HG02642 (cell line): ENCODE measurements at regions not wholly inside any gene's neighbourhood (a gene's known extent, or its start where the extent isn't known, plus 50 kb on each side); places are given as distances from the start of the nearest gene placed in this dataset.
"Not testable (repeated sequence)": the region's sequence is repeated elsewhere in the genome, so short reads cannot be mapped to it uniquely, and the experiment has no call there.

Experiments used
- ATAC-seq: cut with Tn5 transposase; IDR thresholded peaks from one replicate; pipeline ENCODE4 v1.9.1; 2021; ENCODE audit warnings: mild to moderate bottlenecking; ENCODE audit not compliant: unreplicated experiment, poor library complexity

DNA sequence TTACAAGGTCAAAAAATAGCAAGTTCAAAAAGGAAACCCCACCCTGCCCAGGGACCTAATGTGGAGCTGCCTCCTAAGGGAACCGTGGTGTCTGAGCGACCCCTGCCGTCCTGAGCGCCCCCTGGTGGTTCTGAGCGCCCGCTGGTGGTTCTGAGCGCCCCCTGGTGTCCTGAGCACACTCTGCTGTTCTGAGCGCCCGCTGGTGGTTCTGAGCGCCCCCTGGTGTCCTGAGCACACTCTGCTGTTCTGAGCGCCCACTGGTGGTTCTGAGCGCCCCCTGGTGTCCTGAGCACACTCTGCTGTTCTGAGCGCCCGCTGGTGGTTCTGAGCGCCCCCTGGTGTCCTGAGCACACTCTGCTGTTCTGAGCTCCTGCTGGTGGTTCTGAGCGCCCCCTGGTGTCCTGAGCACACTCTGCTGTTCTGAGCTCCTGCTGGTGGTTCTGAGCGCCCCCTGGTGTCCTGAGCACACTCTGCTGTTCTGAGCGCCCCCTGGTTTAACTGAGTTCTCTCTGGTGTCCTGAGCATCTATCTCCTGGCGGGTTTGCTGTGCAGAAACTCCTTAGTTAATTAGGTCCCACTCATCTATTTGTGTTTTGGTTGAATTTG, 1137.5 kb downstream of the TMEM121 start:
- ATAC-seq, result peak; percentile 75

DNA sequence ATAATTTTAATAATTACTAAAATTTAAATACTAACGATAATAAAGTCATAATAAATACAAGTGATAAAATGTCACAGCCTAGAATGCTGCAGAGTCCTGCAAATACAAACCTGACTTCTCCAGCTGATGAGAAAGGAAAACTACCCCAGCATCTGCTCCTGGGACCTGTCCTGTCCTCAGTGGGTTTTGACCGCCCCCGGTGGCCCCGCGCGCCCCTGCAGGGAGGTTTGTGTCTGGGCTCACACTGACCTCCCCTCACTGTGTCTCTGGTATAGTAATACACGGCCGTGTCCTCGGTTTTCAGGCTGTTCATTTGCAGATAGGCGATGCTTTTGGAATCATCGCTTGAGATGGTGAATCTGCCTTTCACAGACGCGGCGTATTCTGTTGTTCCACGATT, 1139.4 kb downstream of the TMEM121 start:
- ATAC-seq, result no peak

DNA sequence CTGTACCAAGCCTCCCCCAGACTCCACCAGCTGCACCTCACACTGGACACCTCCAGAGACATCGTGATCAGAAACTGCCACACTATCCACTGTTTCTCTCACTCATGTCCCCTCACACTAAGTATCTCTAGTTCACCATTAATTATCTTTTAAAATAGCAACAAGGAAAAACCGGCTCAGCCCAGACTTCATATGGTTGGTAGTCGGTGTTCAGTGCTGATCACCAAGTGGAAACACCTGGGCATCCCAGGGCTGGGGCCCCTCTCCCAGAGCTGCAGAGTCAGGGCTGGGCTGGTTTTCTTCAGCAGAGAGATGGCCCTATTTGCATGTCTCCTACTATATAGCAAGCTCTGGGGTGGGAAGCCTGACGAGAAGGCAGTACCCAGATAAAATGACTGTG, 1140.0 kb downstream of the TMEM121 start:
- ATAC-seq, result no peak

DNA sequence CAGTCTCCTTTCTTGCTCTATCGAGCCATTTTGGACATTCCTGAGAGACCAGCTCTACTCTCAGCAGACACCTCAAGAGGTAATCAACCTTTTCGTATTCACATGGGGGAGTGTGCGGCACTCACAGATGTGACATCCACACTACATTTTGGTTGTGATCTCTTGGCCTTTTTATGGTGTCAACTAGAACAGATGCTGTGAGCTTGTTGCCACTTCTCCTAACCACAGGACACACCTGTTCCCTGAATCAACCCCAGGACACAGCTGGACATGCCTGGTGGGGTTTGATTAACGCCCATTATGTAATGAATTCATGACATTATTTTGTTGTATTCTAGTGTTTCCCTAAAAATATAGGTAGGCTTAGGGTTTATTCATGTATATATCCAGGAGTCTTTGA, 1143.6 kb downstream of the TMEM121 start:
- no peak for ATAC-seq

DNA sequence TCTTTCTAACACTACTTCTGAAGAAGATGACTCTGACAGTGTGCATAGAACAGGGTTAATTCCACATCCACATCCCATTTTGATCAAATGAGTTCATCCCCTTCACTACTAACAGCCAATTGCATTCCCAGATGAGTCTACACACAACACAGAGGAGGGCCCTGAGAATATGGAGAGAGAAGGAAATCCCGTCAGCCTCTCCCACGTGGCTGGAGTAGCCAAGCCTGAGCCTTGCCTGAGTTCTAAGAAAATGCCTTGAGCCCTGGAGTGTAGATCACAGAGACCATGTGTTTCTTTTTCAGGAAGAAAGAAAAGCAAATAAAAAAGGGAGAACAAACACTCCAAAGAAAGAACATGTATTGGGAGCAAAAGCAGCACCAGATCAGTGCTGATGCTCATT, 1147.7 kb downstream of the TMEM121 start:
- ATAC-seq, result not testable (repeated sequence)

DNA sequence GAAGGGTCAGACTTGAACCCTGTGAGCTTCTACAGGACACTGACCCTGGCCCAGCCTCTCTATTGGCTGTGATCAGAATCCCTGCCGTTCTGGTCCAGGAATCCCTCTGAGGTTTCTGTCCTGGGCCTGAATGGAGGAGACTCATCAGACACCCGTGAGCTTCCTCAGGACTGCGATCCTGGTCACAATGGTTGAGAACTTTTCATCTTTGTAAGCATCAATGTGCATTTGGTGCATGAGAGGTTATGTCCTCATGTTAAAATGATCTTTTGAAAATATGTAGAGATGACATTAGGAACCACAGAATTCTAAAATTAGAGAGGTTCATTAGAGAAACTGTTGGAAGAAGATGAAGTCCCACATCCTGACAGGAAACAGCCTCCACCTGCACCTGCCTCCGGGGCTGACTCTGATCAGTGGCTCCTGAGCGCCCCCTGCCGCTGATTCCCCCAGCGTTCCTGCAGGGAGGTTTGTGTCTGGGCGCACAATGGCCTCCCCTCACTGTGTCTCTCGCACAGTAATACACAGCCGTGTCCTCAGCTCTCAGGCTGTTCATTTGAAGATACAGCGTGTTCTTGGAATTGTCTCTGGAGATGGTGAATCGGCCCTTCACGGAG, 1148.2 kb downstream of the TMEM121 start:
- not testable (repeated sequence) for ATAC-seq

DNA sequence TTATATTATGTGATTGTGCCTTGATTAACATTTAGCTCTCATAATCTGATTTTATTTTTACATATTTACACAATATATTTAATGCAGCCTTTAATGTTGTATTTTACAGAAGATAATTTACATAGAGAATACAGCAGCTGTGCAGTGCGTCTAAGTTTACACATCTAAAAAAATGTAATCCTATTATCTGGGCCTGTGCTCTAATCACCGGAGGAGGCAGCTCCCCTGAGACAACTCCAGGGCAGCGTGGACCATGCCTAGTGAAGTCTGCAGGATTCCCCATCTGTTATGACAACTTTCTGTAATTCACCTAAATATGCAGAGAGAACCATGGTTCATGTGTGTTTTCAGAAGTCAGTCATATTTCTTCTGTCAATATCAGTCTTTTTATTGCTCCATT, 1149.3 kb downstream of the TMEM121 start:
- ATAC-seq, result not testable (repeated sequence)

DNA sequence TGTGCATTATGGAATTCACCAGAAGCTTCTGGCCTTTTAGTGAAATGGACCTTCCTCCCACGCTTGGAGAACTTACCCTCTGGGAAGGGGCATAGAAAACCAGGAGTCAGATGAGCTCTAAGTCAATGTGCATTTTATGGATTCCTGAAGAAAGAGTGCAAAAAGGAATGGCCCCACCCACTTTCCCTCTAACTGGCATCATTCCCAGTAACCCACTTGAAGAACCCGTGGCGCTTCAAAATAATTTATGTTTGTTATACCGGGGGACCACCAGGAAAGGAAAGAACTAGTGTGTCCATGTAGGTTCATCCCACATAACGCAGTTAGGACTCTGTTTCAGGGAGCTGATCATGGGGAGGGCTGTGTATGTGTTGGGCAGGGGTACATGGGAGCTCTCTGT, 1153.4 kb downstream of the TMEM121 start:
- ATAC-seq, result no peak

DNA sequence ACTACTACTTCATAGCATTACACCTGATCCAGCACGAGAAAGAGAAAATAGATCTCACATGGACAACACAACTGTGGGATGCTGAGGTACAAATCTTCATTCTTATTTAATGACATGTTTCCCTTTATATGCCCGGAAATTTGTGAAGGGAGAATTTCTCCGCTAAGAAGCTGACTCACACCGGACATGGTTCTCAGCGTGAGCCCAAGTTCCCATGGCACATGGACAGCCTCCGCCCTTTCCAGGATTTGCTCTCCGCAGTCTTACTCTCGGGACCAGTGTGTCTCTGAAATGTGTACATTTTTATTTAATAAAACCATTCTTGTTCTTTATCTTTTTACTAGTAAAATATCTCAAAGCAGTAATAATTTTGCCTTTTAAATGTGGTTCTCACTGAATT, 1154.8 kb downstream of the TMEM121 start:
- ATAC-seq, result no peak

DNA sequence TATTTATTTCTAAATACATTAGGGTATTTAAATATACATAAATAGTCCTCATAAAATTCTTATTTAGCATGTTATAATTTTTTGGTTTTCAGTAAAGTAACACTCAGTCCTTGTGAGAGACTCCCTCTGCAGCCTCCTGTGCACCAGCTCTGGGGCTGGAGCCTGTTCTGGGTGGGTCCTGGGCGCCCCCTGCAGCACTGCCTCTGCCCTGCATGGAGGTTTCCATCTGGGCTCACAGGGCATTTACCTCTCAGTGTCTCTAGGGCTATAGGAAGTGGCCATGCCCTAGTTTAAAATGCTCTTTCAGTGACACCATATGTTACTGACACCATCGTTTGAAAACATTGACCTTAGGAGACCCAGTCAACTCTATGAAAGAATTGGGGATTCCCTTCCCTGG, 1155.2 kb downstream of the TMEM121 start:
- no peak for ATAC-seq

DNA sequence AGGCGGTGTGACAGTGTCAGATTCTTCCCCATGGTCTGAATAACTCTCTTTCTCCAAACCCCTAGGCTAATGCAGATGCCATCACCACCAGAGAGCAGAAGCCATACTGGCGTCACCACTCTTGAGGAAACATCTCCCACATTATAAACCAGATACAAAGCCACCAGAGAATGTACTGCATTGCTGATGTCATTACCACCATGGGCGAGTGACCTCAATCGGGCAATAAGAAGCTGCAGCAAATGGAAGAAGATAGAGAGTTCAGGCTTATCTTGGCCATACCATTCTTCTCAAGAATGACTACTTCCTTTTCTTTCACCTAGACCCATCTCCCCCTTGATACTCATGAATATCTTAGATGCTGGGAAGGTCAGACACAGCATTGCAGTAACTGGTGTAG, 1157.2 kb downstream of the TMEM121 start:
- ATAC-seq, result no peak

DNA sequence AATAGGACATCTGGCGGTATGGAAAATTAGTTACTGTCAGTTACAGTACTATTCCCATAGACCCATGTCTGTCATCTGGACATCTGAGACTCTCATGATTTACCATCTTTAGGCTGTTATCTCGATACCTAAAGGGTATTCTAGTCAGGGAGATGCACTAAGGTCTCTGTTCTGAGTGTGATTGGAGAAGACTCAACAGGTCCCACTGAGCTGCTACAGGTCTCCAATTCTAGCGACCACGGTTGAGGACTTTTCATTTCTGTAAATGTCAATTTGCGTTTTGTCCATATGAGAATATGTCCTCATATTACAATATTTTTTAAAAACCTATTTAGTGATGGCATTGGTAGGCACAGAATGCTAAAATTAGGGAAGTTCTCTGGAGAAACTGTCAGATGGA, 1160.2 kb downstream of the TMEM121 start:
- ATAC-seq, result no peak

DNA sequence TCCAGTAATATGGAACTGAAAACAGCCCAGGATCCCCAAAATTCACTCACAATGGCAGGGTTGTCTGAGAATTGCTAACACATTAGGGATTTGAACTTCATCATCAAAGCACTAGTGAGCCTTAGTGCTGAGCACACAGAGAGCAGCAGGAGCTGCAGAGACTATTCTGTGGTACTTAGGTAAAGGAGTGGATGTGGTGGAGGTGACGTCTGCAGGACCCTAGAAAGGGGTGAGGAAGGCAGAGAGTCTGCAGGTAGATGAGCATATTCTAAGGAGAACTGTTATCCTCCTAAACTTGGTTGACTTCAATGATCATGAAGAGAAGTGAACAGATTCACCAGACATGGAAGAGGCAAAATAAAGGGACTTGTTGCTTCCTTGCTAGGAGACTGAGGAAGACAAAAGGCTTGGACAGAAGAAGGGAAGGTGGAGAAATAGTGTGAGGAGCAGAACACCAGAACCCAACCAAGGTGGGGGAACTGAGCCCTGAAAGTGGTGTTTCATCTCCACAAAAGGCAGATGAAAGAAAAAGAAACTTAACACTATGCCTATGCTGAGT, 1164.0 kb downstream of the TMEM121 start:
- no peak for ATAC-seq

DNA sequence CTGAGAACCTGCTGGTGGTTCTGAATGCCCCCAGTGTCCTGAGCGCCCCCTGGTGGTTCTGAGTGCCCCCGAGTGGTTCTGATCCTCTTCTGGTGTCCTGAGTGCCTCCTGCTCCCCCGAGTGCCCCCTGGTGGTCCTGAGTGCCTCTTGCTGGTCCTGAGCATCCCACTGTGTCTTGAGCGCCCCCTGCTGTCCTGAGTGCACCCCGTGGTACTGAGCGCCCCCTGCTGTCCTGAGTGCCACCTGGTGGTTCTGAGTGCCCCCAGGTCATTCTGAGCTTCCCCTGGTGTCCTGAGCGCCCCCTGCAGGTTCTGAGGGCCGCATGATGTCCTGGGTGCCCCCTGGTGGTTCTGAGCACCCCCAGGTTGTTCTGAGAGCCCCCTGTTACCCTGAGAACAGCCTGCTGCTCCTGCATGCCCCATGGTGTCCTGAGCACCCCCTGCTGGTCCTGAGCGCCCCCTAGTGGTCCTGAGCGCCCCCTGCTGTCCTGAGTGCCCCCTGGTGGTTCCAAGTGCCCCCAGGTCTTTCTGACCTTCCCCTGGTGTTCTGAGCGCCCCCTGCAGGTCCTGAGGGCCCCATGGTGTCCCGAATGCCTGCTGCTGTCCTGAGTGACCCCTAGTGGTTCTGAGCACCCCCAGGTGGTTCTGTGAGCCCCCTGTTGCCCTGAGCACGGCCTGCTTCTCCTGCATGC, 1165.4 kb downstream of the TMEM121 start:
- peak; percentile 83 for ATAC-seq

DNA sequence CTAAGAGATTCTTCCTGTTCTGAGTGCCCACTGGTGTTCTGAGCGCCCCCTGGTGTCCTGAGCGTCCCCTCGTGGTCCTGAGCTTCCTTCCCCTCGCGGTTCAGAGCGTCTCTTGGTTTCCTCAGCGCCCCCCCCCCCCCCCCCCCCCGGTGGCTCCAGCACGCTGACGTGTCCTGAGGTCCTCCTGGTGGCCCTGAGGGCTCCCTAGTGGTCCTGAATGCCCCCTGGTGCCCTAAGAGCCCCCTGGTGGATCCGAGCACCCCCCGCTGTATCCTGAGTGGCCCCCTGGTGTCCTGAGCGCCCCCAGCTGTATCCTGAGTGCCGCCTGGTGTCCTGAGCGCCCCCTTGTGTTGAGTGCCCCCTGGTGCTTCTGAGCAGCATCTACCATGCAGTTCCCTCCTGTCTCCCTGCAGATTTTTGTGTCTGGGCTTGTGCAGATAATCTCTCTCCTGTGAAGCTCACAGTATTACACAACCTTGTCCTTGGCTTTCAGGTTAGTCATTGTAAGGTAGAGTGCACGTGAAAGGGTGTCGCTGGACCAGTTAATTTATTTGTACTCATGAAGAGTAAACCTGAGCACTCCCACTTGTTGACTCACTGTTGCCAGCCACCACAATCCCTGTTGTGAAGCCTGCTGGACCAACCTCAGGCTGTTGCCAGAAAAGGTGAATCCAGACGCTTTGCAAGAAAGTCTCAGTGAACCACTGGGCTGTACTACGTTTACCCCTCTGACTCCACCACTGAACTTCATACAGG, 1168.4 kb downstream of the TMEM121 start:
- ATAC-seq, result peak; percentile 33

DNA sequence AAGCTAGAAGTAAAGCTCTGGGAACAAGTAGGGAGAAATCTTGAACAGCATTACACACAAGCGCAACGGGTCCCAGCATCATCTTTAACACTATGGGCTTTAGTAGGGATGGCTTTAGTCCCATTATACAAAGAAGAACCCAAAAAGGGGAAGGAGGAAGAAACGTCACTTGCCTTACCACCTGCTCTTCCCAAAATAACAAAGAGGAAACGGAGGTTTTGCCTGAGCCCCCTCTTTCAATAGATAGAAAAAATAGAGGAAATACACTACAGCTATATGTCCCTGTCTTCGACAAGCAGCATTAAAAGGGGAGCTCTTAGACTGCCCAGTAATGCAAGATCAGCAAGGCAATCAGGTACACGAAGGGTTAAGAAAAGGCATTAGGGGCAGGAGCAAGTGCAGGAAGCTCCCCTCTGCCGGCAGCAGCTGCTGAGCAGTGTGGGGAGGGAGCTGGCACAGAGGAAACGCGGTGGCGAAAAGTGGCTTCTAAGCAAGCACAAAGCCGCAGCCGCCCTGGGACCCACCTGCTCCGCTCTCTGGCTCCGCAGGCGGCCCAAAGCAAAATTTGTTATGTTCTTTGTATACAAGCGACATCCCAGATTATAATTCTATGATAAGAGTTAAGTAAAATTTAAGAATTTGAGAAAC, 1172.4 kb downstream of the TMEM121 start:
- peak; percentile 50 for ATAC-seq

DNA sequence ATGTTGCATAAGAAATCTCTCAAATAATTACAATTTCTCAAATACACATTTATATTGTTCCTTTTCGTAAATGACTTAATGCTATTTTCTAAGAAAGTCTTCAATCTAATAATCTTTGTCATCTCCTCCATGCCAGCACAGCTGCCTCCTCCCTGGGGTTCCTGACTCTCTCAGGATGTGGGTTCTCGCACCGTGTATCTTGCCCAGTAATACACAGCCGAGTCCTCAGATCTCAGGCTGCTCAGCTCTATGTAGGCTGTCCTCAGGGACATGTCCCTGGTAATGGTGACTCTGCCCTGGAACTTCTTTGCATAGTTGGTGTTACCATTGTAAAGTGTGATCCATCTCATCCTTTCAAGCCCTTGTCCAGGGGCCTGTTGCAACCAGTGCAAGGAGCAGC, 1177.3 kb downstream of the TMEM121 start:
- ATAC-seq, result not testable (repeated sequence)

DNA sequence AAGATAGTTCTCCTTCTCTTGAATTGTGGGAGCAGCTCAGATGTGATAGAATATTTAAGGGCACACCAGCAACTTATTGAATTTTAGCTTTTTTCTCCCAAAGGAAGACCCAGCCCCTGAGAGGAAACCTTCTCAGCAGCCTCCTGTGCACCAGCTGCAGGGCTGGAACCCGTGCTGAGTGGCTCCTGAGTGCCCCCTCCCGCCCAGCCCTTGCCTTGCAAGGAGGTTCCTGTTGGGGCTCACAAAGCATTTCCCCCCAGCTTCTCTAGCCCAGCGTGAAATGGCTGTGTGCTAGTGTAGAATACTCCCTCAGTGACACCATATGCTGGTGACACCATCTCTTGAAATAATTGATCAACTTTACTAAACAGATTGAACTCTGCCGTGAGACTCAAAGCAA, 1180.1 kb downstream of the TMEM121 start:
- ATAC-seq, result not testable (repeated sequence)

DNA sequence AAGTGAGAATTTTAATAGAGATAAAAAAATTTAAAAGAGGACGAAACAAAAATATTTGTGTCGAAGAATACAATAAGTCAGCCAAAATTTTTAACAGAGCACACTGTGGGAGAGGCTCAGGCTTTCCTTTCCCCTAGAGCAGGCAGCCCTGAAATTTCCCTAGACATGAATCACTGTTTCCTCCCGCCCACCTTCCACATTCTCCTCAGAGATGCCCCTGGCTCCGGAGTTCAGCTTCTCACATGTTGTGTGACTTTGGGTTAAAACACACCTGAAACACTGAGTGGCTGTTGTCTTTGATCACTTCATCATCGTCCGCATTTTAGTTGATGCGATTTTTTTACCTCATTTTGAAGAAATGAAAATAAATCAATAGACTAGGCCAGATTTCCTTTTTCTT, 1183.8 kb downstream of the TMEM121 start:
- ATAC-seq, result not testable (repeated sequence)

DNA sequence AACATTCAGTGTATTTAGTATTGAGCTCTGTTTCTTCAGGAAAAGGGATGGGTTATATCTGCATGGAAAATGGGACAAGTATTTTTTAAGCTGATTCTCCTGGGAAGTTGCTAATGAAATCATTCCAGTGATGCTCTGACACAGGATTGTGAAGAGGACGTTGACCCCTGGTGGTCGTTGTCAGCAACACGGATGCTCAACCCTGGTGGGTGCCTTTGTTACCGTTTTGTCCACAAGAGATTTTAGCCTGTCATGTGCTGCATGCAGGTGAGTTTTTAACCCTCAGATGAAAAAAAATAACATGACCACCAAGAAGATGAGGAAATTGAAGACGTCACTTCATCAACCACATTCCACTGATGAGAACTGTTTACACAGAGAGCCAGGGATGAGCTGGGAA, 1186.1 kb downstream of the TMEM121 start:
- ATAC-seq, result not testable (repeated sequence)
